CD14-positive monocyte (primary cell): ENCODE measurements at regions not wholly inside any gene's neighbourhood (a gene's known extent, or its start where the extent isn't known, plus 50 kb on each side); places are given as distances from the start of the nearest gene placed in this dataset.

Experiments used
- DNase-seq, 3 donors: peaks; one replicate each; pipeline ENCODE4 v3.0.0-alpha.2; 2011 to 2022
- H2AFZ ChIP-seq: 2 replicates; pipeline ENCODE4 v1.6.0; 2012; ENCODE audit warnings: mild to moderate bottlenecking, low read depth, low read length, inconsistent platforms; ENCODE audit not compliant: insufficient read depth, poor library complexity, severe bottlenecking
- H3K27ac ChIP-seq, 2 donors: 1 replicate in 1 of 2; 2 replicates in 1 of 2; pipeline ENCODE4 v1.5.1; 2012 to 2013; ENCODE audit warnings: low read length in 2 of 2, control low read depth in 1 of 2, inconsistent platforms in 1 of 2, low read depth in 1 of 2, mild to moderate bottlenecking in 1 of 2
- H3K27me3 ChIP-seq, 2 donors: one replicate each; pipeline versions ENCODE4 v1.6.0 to v1.6.1; 2011 to 2013; ENCODE audit warnings: low read length in 2 of 2; ENCODE audit not compliant: control insufficient read depth in 2 of 2, insufficient read depth in 2 of 2
- H3K36me3 ChIP-seq, 2 donors: replicated peaks in 1 of 2; 1 replicate in 1 of 2; 2 replicates in 1 of 2; pipeline versions ENCODE4 v1.5.1 to v1.6.1; 2012 to 2013; ENCODE audit warnings: low read length in 2 of 2, control low read depth in 1 of 2, inconsistent platforms in 1 of 2, mild to moderate bottlenecking in 1 of 2; ENCODE audit not compliant: insufficient read depth in 2 of 2, control insufficient read depth in 1 of 2
- H3K4me1 ChIP-seq, 2 donors: 1 replicate in 1 of 2; 2 replicates in 1 of 2; pipeline versions ENCODE4 v1.5.1 to v1.6.1; 2012 to 2013; ENCODE audit warnings: low read length in 2 of 2, control low read depth in 1 of 2, inconsistent platforms in 1 of 2, mild to moderate bottlenecking in 1 of 2, moderate library complexity in 1 of 2; ENCODE audit not compliant: insufficient read depth in 2 of 2, control insufficient read depth in 1 of 2
- H3K4me2 ChIP-seq: replicated peaks from 2 replicates; pipeline ENCODE3; 2012; ENCODE audit warnings: low read length, moderate library complexity, mild to moderate bottlenecking; ENCODE audit not compliant: poor library complexity, severe bottlenecking; ENCODE audit errors: extremely low read depth
- H3K4me3 ChIP-seq, 3 experiments: fragments of 200-600 bp in 1 of 3; sonication (generic) in 1 of 3; replicated peaks in 1 of 3; 1 replicate in 2 of 3; 2 replicates in 1 of 3; pipeline ENCODE4 v1.5.1; 2011 to 2013; ENCODE audit warnings: low read length in 3 of 3, mild to moderate bottlenecking in 3 of 3, control low read depth in 2 of 3, low read depth in 2 of 3, inconsistent platforms in 1 of 3, moderate library complexity in 1 of 3
- H3K79me2 ChIP-seq: 2 replicates; pipeline ENCODE4 v1.6.0; 2012; ENCODE audit warnings: mild to moderate bottlenecking, control low read depth, inconsistent platforms, low read length, moderate library complexity; ENCODE audit not compliant: insufficient read depth
- H3K9ac ChIP-seq: 2 replicates; pipeline ENCODE4 v1.6.0; 2017; ENCODE audit warnings: low read length, mild to moderate bottlenecking; ENCODE audit not compliant: insufficient read depth, poor library complexity, severe bottlenecking
- H3K9me3 ChIP-seq, 2 donors: replicated peaks in 1 of 2; 1 replicate in 1 of 2; 2 replicates in 1 of 2; pipeline versions ENCODE4 v1.5.1 to v1.6.1; 2012 to 2013; ENCODE audit warnings: low read length in 2 of 2, control low read depth in 1 of 2; ENCODE audit not compliant: control insufficient read depth in 1 of 2, insufficient read depth in 1 of 2
- H4K20me1 ChIP-seq: 2 replicates; pipeline ENCODE4 v1.6.0; 2012; ENCODE audit warnings: mild to moderate bottlenecking, low read length, control low read depth, moderate library complexity; ENCODE audit not compliant: insufficient read depth
- H3K27ac Mint-ChIP-seq, 7 donors: one replicate each; pipeline ENCODE4 v1.8.0; 2020; ENCODE audit warnings: mild to moderate bottlenecking in 7 of 7, mixed read lengths in 7 of 7, moderate library complexity in 6 of 7, inconsistent platforms in 2 of 7
- H3K27me3 Mint-ChIP-seq, 3 donors: one replicate each; pipeline ENCODE4 v1.8.0; 2021 to 2022; ENCODE audit warnings: low read depth in 3 of 3, mild to moderate bottlenecking in 3 of 3, mixed read lengths in 3 of 3, moderate library complexity in 3 of 3, inconsistent platforms in 1 of 3
- H3K36me3 Mint-ChIP-seq, 2 donors: one replicate each; pipeline ENCODE4 v1.8.0; 2020; ENCODE audit warnings: mixed read lengths in 2 of 2, inconsistent platforms in 1 of 2, mild to moderate bottlenecking in 1 of 2
- H3K4me1 Mint-ChIP-seq: one replicate; pipeline ENCODE4 v1.8.0; 2020; ENCODE audit warnings: mild to moderate bottlenecking, mixed read lengths
- H3K4me3 Mint-ChIP-seq, 2 donors: one replicate each; pipeline ENCODE4 v1.8.0; 2020; ENCODE audit warnings: mild to moderate bottlenecking in 2 of 2, mixed read lengths in 2 of 2, moderate library complexity in 1 of 2
- H3K9me3 Mint-ChIP-seq, 7 donors: one replicate each; pipeline ENCODE4 v1.8.0; 2020 to 2022; ENCODE audit warnings: mixed read lengths in 7 of 7, mild to moderate bottlenecking in 6 of 7, moderate library complexity in 6 of 7, inconsistent platforms in 2 of 7
- WGBS: methylation state at CpG from one replicate; pipeline ENCODE4 v1.1.5; 2013; ENCODE audit warnings: missing lambda C conversion rate; ENCODE audit not compliant: insufficient coverage; 5-methylcytosine and 5-hydroxymethylcytosine counted together
- intact Hi-C, 2 donors: fragments of 100-400 bp; cut with micrococcal nuclease; formaldehyde crosslinking; loops; one replicate each; pipeline versions ENCODE4 v1.15.0 to v1.15.1; 2023
- TF ChIP-seq, protein P1 (sequence below): fragments of 200-600 bp; IDR thresholded peaks from one replicate; pipeline ENCODE4 v1.8.0; 2022; ENCODE audit warnings: antibody characterized with exemption, mild to moderate bottlenecking

- Histone ChIP-seq H3K9ac (no peak overlapping the region), H4K20me1 (no peaks in the 10 kb centered on the region), H3K4me3 (no peak overlapping the region), H3K4me2 (no peak overlapping the region), H3K79me2 (no peaks in the 10 kb centered on the region), H3K27ac (no peak overlapping the region), H3K27me3 (no peaks in the 10 kb centered on the region), H3K4me1 (no peaks in the 10 kb centered on the region), H2AFZ (no peak overlapping the region), H3K9me3 (peaks cover 0 to 5% of the 10 kb centered on the region in 2 donors), H3K36me3 (no peaks in the 10 kb centered on the region)
- Mint-ChIP-seq H3K36me3 (no peaks in the 10 kb centered on the region), H3K27ac (no peak overlapping the region), H3K27me3 (peaks cover 0 to 4% (median 3%) of the 10 kb centered on the region in 3 donors), H3K4me3 (no peak overlapping the region), H3K9me3 (peaks cover 0 to 11% (median 5%) of the 10 kb centered on the region in 7 donors), H3K4me1 (no peaks in the 10 kb centered on the region)
- intact Hi-C loops = no loop called here
- TF ChIP-seq, protein P1, sequence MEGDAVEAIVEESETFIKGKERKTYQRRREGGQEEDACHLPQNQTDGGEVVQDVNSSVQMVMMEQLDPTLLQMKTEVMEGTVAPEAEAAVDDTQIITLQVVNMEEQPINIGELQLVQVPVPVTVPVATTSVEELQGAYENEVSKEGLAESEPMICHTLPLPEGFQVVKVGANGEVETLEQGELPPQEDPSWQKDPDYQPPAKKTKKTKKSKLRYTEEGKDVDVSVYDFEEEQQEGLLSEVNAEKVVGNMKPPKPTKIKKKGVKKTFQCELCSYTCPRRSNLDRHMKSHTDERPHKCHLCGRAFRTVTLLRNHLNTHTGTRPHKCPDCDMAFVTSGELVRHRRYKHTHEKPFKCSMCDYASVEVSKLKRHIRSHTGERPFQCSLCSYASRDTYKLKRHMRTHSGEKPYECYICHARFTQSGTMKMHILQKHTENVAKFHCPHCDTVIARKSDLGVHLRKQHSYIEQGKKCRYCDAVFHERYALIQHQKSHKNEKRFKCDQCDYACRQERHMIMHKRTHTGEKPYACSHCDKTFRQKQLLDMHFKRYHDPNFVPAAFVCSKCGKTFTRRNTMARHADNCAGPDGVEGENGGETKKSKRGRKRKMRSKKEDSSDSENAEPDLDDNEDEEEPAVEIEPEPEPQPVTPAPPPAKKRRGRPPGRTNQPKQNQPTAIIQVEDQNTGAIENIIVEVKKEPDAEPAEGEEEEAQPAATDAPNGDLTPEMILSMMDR = no peak
- no peak for DNase-seq
Measured at GRCh38 chr5:62111428-62111827, 194.6 kb upstream of the KIF2A start.

DNA sequence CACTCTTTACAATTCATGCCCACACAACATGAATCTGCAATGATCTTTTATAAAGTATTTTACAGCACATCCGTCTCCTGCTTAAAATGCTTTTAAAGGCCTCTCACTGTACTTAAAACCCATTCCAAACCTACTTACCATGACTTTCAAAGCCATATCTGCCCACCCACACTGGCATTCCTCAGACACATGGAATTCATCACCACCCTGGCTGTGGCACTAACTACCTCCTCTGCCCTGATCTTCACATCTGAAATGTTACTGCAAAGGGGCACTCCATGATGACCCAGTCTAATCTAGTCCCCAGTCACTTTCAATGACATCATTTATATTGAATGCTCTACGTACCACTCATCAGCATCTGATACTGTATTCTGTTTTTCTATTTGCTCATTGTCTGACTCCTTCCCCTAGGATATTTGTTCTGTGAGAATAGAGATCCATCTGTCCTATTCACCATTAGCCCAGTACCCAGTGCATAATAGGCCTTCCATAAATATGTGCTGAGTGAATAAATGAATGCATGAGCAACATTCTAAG lies 193.2 kb upstream of the KIF2A start:
- H3K9ac ChIP-seq = no peak overlapping the region
- H3K4me1 Mint-ChIP-seq = no peaks in the 10 kb centered on the region
- no peaks in the 10 kb centered on the region for H4K20me1 ChIP-seq
- H3K4me3 Mint-ChIP-seq = no peak overlapping the region
- H3K9me3 Mint-ChIP-seq = peaks cover 0 to 3% (median 2%) of the 10 kb centered on the region in 7 donors
- peaks cover 0 to 5% of the 10 kb centered on the region in 2 donors for H3K9me3 ChIP-seq
- no peak overlapping the region for H3K4me2 ChIP-seq
- no peak overlapping the region for H2AFZ ChIP-seq
- H3K79me2 ChIP-seq = no peaks in the 10 kb centered on the region
- WGBS = 77% methylated on average over 1 of the region's 2 CpGs
- H3K27me3 Mint-ChIP-seq = peaks cover 0 to 4% (median 3%) of the 10 kb centered on the region in 3 donors
- TF ChIP-seq, protein P1 = no peak
- no peak overlapping the region for H3K27ac Mint-ChIP-seq
- H3K27me3 ChIP-seq = no peaks in the 10 kb centered on the region
- no peaks in the 10 kb centered on the region for H3K36me3 Mint-ChIP-seq
- H3K4me1 ChIP-seq = no peaks in the 10 kb centered on the region
- H3K4me3 ChIP-seq = no peak overlapping the region
- H3K36me3 ChIP-seq = no peaks in the 10 kb centered on the region
- H3K27ac ChIP-seq = no peak overlapping the region
- no peak for DNase-seq
- intact Hi-C loops = no loop called here
